ENCODE measurements at regions not wholly inside any gene's neighbourhood (a gene's known extent, or its start where the extent isn't known, plus 50 kb on each side); places are given as distances from the start of the nearest gene placed in this dataset.

DNA sequence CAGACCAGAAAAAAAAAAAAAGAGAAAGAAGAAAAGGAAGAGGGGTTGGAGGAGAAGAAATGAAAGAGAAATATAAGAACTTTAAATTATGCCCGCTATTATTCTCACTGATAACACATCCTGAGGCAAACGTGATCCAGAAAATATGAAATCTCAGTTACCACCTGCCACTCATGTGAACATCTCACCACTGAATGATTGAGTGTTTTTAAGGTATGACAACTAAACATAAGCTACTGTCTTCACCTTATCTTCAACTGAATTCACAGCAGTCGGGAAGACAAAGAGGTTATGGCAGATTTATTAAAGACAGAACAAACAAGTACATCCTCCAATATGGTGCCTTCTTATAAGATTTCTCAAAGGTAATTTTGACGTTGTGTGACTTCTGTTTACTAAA, 327.9 kb downstream of the TMEM161B start:
- Histone ChIP-seq H3K4me1 (ENCODE audit: control insufficient read depth, insufficient read depth, low read length) (no peaks in the 10 kb centered on the region), H3K27ac (ENCODE audit: low read length) (no peak overlapping the region), H3K4me3 (ENCODE audit: low read depth in 2 of 2, low read length in 2 of 2) (no peak overlapping the region), H3K36me3 (ENCODE audit: control insufficient read depth, insufficient read depth, low read length) (no peaks in the 10 kb centered on the region), H3K27me3 (ENCODE audit: control insufficient read depth, insufficient read depth, low read length) (no peaks in the 10 kb centered on the region), H3K9me3 (ENCODE audit: control insufficient read depth, insufficient read depth, low read depth, low read length) (no peaks in the 10 kb centered on the region)
- ChIA-PET CTCF (no interaction called here), POLR2A (no interaction called here)
- TF ChIP-seq, protein P1, sequence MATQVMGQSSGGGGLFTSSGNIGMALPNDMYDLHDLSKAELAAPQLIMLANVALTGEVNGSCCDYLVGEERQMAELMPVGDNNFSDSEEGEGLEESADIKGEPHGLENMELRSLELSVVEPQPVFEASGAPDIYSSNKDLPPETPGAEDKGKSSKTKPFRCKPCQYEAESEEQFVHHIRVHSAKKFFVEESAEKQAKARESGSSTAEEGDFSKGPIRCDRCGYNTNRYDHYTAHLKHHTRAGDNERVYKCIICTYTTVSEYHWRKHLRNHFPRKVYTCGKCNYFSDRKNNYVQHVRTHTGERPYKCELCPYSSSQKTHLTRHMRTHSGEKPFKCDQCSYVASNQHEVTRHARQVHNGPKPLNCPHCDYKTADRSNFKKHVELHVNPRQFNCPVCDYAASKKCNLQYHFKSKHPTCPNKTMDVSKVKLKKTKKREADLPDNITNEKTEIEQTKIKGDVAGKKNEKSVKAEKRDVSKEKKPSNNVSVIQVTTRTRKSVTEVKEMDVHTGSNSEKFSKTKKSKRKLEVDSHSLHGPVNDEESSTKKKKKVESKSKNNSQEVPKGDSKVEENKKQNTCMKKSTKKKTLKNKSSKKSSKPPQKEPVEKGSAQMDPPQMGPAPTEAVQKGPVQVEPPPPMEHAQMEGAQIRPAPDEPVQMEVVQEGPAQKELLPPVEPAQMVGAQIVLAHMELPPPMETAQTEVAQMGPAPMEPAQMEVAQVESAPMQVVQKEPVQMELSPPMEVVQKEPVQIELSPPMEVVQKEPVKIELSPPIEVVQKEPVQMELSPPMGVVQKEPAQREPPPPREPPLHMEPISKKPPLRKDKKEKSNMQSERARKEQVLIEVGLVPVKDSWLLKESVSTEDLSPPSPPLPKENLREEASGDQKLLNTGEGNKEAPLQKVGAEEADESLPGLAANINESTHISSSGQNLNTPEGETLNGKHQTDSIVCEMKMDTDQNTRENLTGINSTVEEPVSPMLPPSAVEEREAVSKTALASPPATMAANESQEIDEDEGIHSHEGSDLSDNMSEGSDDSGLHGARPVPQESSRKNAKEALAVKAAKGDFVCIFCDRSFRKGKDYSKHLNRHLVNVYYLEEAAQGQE (IDR thresholded peaks at IDR 0.05; ENCODE audit: insufficient read depth in 1 of 2, low read depth in 2 of 2, low read length in 1 of 2) = no peak
- TF ChIP-seq, protein P2, sequence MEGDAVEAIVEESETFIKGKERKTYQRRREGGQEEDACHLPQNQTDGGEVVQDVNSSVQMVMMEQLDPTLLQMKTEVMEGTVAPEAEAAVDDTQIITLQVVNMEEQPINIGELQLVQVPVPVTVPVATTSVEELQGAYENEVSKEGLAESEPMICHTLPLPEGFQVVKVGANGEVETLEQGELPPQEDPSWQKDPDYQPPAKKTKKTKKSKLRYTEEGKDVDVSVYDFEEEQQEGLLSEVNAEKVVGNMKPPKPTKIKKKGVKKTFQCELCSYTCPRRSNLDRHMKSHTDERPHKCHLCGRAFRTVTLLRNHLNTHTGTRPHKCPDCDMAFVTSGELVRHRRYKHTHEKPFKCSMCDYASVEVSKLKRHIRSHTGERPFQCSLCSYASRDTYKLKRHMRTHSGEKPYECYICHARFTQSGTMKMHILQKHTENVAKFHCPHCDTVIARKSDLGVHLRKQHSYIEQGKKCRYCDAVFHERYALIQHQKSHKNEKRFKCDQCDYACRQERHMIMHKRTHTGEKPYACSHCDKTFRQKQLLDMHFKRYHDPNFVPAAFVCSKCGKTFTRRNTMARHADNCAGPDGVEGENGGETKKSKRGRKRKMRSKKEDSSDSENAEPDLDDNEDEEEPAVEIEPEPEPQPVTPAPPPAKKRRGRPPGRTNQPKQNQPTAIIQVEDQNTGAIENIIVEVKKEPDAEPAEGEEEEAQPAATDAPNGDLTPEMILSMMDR (IDR thresholded peaks at IDR 0.05) = no peak
- TF ChIP-seq POLR2AphosphoS5 (IDR thresholded peaks at IDR 0.05; ENCODE audit: low read depth, low read length) (no peak), SIN3A (IDR thresholded peaks at IDR 0.05; ENCODE audit: borderline replicate concordance, insufficient read depth, low read depth, low read length) (no peak), TCF7L2 (IDR thresholded peaks at IDR 0.05; ENCODE audit: low read depth, low read length) (no peak)
- intact Hi-C loops (cut with micrococcal nuclease; ENCODE audit: unreplicated experiment) = no loop called here
- in situ Hi-C loops (cut with HindIII; ENCODE audit: low pct_unique_long_range_greater_than_20kb, low sequenced_read_pairs) = no loop called here
- BruUV-seq (replicated peaks) = no TSS peak
- ATAC-seq (no peak), DNase-seq (ENCODE audit: low read depth, low spot score) (no peak)

DNA sequence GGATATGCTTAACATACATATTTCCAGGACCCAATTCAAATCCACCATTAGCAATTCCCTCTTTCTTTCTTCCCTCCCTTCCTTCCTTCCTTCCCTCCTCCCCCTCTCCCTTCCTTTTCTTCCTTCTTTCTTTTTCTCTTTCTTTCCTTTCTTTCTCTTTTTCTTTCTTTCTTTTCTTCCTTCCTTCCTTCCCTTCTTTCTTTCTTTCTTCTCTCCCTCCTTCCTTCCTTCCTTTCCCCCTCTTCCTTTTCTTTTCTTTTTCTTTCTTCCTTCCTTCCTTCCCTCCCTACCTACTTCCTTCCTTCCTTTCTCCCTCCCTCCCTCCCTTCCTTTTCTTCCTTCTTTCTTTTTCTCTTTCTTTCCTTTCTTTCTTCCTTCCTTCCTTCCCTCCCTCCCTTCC, 332.0 kb downstream of the TMEM161B start:
- no TSS peak for BruUV-seq (replicated peaks)
- DNase-seq (ENCODE audit: low read depth, low spot score) (no peak), ATAC-seq (no peak)
- in situ Hi-C loops (cut with HindIII; ENCODE audit: low pct_unique_long_range_greater_than_20kb, low sequenced_read_pairs) = no loop called here
- Histone ChIP-seq H3K4me3 (ENCODE audit: low read depth in 2 of 2, low read length in 2 of 2) (no peak overlapping the region), H3K36me3 (ENCODE audit: control insufficient read depth, insufficient read depth, low read length) (no peaks in the 10 kb centered on the region), H3K9me3 (ENCODE audit: control insufficient read depth, insufficient read depth, low read depth, low read length) (no peaks in the 10 kb centered on the region), H3K27me3 (ENCODE audit: control insufficient read depth, insufficient read depth, low read length) (no peaks in the 10 kb centered on the region), H3K4me1 (ENCODE audit: control insufficient read depth, insufficient read depth, low read length) (no peaks in the 10 kb centered on the region), H3K27ac (ENCODE audit: low read length) (no peak overlapping the region)
- TF ChIP-seq POLR2AphosphoS5 (IDR thresholded peaks at IDR 0.05; ENCODE audit: low read depth, low read length) (no peak), SIN3A (IDR thresholded peaks at IDR 0.05; ENCODE audit: borderline replicate concordance, insufficient read depth, low read depth, low read length) (no peak), TCF7L2 (IDR thresholded peaks at IDR 0.05; ENCODE audit: low read depth, low read length) (no peak)
- TF ChIP-seq, protein P2 (IDR thresholded peaks at IDR 0.05) = no peak
- TF ChIP-seq, protein P1 (IDR thresholded peaks at IDR 0.05; ENCODE audit: insufficient read depth in 1 of 2, low read depth in 2 of 2, low read length in 1 of 2) = no peak
- intact Hi-C loops (cut with micrococcal nuclease; ENCODE audit: unreplicated experiment) = no loop called here
- CTCF ChIA-PET = no interaction called here
- POLR2A ChIA-PET = no interaction called here

Measured in Panc1 (cell line).